Panc1 (cell line): ENCODE measurements at regions not wholly inside any gene's neighbourhood (a gene's known extent, or its start where the extent isn't known, plus 50 kb on each side); places are given as distances from the start of the nearest gene placed in this dataset.

ENCODE experiments used
- ATAC-seq: fragments of 200-7000 bp; cut with Tn5 transposase; 2 replicates; pipeline ENCODE4 v1.9.1; 2020; ENCODE audit warnings: mild to moderate bottlenecking, moderate library complexity
- BruUV-seq: library from RNA; stranded (reverse); fragments of 400-500 nt; replicated peaks from 2 replicates; lab custom pipeline; 2021; lab: Mats Ljungman, UMichigan
- CTCF ChIA-PET: fragments of 300-600 bp; sonication (Branson Sonifier 250); formaldehyde crosslinking; loops from one replicate; lab custom pipeline; 2022; ENCODE audit warnings: antibody characterized with exemption; lab: Charles Lee
- POLR2A ChIA-PET: fragments of 300-600 bp; sonication (Branson Sonifier 250); formaldehyde crosslinking; loops from one replicate; lab custom pipeline; 2022; ENCODE audit warnings: antibody characterized with exemption; lab: Charles Lee
- DNase-seq: peaks from one replicate; pipeline ENCODE4 v3.0.0-alpha.2; 2010; ENCODE audit warnings: low read depth, low spot score
- H3K27ac ChIP-seq: 2 replicates; pipeline ENCODE4 v1.5.1; 2011; ENCODE audit warnings: mild to moderate bottlenecking, low read length, inconsistent platforms
- H3K27me3 ChIP-seq: fragments of 200-500 bp; sonication (Bioruptor generic); 2 replicates; pipeline ENCODE4 v1.6.0; 2014; ENCODE audit warnings: low read length, inconsistent platforms; ENCODE audit not compliant: control insufficient read depth, insufficient read depth
- H3K36me3 ChIP-seq: fragments of 200-500 bp; sonication (Bioruptor generic); 2 replicates; pipeline ENCODE4 v1.5.1; 2014; ENCODE audit warnings: inconsistent platforms, mild to moderate bottlenecking, low read length, moderate library complexity; ENCODE audit not compliant: control insufficient read depth, insufficient read depth
- H3K4me1 ChIP-seq: 2 replicates; pipeline ENCODE4 v1.5.1; 2011; ENCODE audit warnings: inconsistent platforms, mild to moderate bottlenecking, low read length, moderate library complexity; ENCODE audit not compliant: control insufficient read depth, insufficient read depth
- H3K4me3 ChIP-seq, 2 experiments: 2 replicates each; pipeline ENCODE4 v1.5.1; 2011 to 2012; ENCODE audit warnings: low read depth in 2 of 2, low read length in 2 of 2, mild to moderate bottlenecking in 2 of 2, inconsistent platforms in 1 of 2, moderate library complexity in 1 of 2
- H3K9me3 ChIP-seq: fragments of 200-500 bp; sonication (Bioruptor generic); 2 replicates; pipeline ENCODE4 v1.5.1; 2014; ENCODE audit warnings: low read depth, mild to moderate bottlenecking, inconsistent platforms, low read length, moderate library complexity; ENCODE audit not compliant: control insufficient read depth, insufficient read depth
- CTCF ChIP-seq: fragments of 450-650 bp; IDR thresholded peaks from 2 replicates; pipeline ENCODE4 v1.5.1; 2017; ENCODE audit warnings: mild to moderate bottlenecking
- POLR2AphosphoS5 ChIP-seq: IDR thresholded peaks from 2 replicates; pipeline ENCODE4 v1.6.1; 2012; ENCODE audit warnings: mild to moderate bottlenecking, low read depth, low read length, moderate library complexity
- REST ChIP-seq, 2 experiments: IDR thresholded peaks; 2 replicates each; pipeline ENCODE4 v1.6.1; 2011 to 2012; ENCODE audit warnings: low read depth in 2 of 2, control low read depth in 1 of 2, low read length in 1 of 2, mild to moderate bottlenecking in 1 of 2, moderate library complexity in 1 of 2; ENCODE audit not compliant: insufficient read depth in 1 of 2
- SIN3A ChIP-seq: IDR thresholded peaks from 2 replicates; pipeline ENCODE4 v1.6.1; 2012; ENCODE audit warnings: low read depth, mild to moderate bottlenecking, low read length, moderate library complexity, borderline replicate concordance; ENCODE audit not compliant: insufficient read depth
- TCF7L2 ChIP-seq: IDR thresholded peaks from 2 replicates; pipeline ENCODE4 v1.6.1; 2011; ENCODE audit warnings: mild to moderate bottlenecking, low read depth, low read length, inconsistent platforms
- in situ Hi-C: cut with HindIII; loops from 2 replicates; pipeline ENCODE4 v1.10.0; 2016; ENCODE audit warnings: low sequenced_read_pairs, low pct_unique_long_range_greater_than_20kb
- intact Hi-C: fragments of 100-400 bp; cut with micrococcal nuclease; formaldehyde crosslinking; loops from one replicate; pipeline ENCODE4 v1.10.0; 2022; ENCODE audit not compliant: unreplicated experiment

DNA sequence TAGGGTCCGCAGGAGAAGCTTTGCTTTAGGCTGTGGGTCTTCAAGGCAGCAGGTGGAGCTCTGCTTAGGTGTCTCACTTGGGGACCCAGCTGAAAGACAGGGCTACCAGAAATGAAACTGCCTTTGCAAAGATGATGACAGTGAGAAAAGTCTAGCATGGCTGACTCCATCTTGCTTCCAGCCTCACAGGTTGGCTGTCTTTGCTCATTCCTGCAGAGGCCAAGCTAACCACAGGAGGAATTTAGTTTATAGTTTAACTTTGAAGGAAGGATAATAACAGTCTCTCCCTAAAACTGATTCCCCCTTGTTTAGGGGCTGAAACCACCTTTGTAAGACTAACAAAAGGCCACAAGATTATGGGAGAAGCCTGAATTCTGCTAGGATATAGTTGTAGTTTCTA, 252.4 kb downstream of the UQCRFS1 start:
- Histone ChIP-seq H3K9me3 (no peaks in the 10 kb centered on the region), H3K4me3 (no peak overlapping the region), H3K36me3 (no peaks in the 10 kb centered on the region), H3K4me1 (no peaks in the 10 kb centered on the region), H3K27me3 (no peaks in the 10 kb centered on the region), H3K27ac (no peak overlapping the region)
- BruUV-seq: no TSS peak
- no peak for ATAC-seq
- ChIA-PET POLR2A (no interaction called here), CTCF (no interaction called here)
- no peak for DNase-seq
- intact Hi-C loops: no loop called here
- TF ChIP-seq TCF7L2 (no peak), SIN3A (no peak), REST (IDR thresholded peaks at IDR 0.05; ENCODE audit: insufficient read depth in 1 of 2, low read depth in 2 of 2, low read length in 1 of 2) (no peak), CTCF (no peak), POLR2AphosphoS5 (no peak)
- in situ Hi-C loops: no loop called here

- Histone ChIP-seq H3K9me3 (no peaks in the 10 kb centered on the region), H3K36me3 (no peaks in the 10 kb centered on the region), H3K27me3 (no peaks in the 10 kb centered on the region), H3K4me1 (no peaks in the 10 kb centered on the region), H3K4me3 (no peak overlapping the region), H3K27ac (no peak overlapping the region)
- ChIA-PET POLR2A (no interaction called here), CTCF (no interaction called here)
- in situ Hi-C loops (no loop called here), intact Hi-C loops (no loop called here)
- ATAC-seq (no peak), DNase-seq (no peak)
- TF ChIP-seq REST (IDR thresholded peaks at IDR 0.05; ENCODE audit: insufficient read depth in 1 of 2, low read depth in 2 of 2, low read length in 1 of 2): no peak
- TF ChIP-seq POLR2AphosphoS5: no peak
- TF ChIP-seq SIN3A: no peak
- TF ChIP-seq TCF7L2: no peak
- TF ChIP-seq CTCF: no peak
- BruUV-seq: no TSS peak
These were observed 256.0 kb downstream of the UQCRFS1 start for GRCh38 chr19:28956961-28957360.
